ENCODE measurements at regions not wholly inside any gene's neighbourhood (a gene's known extent, or its start where the extent isn't known, plus 50 kb on each side); places are given as distances from the start of the nearest gene placed in this dataset.
"Not testable (repeated sequence)": the region's sequence is repeated elsewhere in the genome, so short reads cannot be mapped to it uniquely, and the experiment has no call there.

GRCh38 chr3:75395580-75396315, 268.4 kb upstream of the FRG2C start:
- no peak for DNase-seq

GRCh38 chr3:75396316-75396802, 267.8 kb upstream of the FRG2C start:
- no peak for DNase-seq

DNA sequence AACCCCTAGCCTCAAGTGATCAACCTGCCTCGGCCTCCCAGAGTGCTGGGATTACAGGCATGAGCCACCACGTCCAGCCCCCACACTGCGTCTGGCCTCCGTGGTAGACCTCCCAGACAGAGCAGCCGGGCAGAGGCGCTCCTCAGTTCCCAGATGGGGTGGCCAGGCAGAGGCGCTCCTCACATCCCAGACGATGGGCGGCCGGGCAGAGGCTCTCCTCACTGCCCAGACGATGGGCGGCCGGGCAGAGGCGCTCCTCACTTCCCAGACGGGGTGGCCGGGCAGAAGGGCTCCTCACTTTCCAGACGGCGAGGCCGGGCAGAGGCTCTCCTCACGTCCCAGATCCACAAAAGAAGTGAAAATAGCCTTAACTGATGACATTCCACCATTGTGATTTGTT, 266.6 kb upstream of the FRG2C start:
- DNase-seq, result not testable (repeated sequence)

- peak; percentile 6 for DNase-seq
These were observed 241.8 kb upstream of the FRG2C start for GRCh38 chr3:75422101-75422945.

GRCh38 chr3:75425379-75425778, 238.7 kb upstream of the FRG2C start:
- not testable (repeated sequence) for DNase-seq

GRCh38 chr3:75427486-75427885, 236.6 kb upstream of the FRG2C start:
- DNase-seq, result not testable (repeated sequence)

DNA sequence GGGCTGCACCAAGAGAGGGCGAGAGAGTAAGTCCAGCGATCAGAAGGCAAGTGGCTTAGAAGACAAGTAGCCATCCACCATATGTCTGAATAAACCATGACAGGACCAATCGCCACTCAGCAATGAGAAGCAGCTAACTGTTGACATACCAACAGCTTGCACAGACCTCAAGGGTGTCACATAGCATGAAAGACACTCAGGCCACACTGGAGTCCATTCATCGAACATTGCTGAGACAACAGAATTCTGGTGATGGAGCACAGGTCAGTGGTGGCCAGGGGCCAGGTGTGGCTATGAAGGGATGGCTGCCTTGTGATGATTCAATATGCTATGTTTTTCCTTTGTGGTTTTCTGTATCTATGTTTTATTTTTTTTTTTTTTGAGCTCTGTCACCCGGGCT, 236.2 kb upstream of the FRG2C start:
- not testable (repeated sequence) for DNase-seq

DNA sequence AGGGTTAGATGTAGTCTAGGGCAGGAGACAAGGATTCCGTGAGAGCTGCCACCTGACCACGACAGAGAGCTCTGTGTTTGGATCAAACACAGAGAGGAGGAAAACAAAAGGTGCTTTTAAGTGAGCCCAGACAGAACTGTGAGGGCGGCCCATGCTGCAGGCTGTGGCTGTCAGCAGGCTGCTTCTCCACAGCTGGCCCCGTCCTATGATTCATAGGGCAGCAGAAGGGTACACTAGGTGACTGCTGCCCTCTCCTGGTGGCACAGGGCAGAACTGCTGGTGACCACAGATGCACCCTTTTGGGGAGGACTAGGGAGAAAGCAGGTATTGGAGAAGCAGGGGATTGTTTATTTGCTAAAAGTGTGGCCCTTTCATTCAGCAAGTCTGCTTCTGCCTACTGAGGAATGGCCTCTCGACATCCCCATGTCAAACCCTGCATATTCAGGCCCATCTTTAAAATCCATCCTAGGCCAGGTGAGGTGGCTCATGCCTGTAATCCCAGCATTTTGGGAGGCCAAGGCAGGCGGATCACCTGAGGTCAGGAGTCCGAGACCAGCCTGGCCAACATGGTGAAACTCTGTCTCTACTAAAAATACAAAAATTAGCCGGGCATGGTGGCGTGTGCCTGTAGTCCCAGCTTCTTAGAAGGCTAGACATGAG, 234.4 kb upstream of the FRG2C start:
- peak; percentile 13 for DNase-seq

DNA sequence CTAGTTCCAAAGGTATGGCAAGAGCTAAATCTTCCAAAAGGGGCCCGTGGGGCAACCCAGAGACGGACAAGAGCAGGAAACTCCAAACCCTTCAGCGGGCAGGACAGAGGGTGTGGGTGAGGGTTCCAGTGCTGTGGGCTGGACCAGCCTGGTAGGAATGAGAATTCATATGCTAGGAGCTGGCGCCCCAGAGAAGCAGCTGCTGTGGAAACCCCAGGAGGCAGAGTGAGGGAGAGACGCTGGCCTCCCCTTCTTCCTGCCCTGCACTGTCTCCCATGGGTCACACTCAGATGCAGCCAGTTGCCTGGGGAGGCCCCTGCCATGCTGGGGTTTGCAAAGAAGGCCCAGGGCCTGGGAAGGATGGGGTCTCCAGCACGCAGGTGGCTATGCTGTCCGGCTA, 233.7 kb upstream of the FRG2C start:
- not testable (repeated sequence) for DNase-seq

DNA sequence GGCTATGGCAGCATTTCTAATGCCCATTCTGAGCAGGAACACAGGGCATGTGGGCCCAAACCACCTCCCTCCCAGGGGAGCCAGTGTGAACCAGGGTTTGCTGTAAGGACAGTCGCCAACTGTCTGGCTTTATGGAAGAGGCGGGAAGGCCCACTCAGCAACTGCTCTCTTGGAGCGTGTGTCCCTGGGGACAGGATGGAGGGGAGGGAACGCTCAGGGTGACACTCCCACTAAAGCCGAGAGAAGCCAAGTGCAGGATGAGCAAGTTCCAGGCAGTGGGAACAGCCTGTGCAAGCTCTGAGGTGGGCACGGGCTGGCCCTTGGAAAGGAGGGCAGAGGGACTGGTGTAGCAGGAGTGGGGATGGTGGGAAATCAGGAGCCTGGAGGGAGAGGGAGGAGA, 233.0 kb upstream of the FRG2C start:
- not testable (repeated sequence) for DNase-seq

GRCh38 chr3:75432466-75432865, 231.7 kb upstream of the FRG2C start:
- DNase-seq, result not testable (repeated sequence)

GRCh38 chr3:75432885-75433284, 231.2 kb upstream of the FRG2C start:
- DNase-seq, result not testable (repeated sequence)

DNA sequence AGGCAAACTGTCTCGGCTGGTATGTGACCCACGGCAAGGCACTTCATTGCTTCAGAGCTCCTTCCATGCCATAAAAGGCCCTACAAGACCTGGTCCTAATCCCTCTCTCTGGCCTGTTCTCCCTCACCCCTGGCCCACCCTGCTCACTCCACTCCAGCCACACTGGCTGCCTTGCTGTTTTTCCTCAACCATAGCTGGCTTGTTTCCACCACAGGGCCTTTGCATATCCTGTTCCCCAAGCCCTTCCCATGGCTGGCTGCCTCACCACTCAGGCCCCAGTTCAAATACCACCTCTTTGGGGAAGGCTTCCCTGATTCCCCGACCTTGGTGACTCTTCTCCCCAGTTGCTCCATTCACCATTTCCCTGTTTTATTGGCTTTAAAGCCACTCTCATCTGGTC, 230.8 kb upstream of the FRG2C start:
- DNase-seq, result not testable (repeated sequence)

DNA sequence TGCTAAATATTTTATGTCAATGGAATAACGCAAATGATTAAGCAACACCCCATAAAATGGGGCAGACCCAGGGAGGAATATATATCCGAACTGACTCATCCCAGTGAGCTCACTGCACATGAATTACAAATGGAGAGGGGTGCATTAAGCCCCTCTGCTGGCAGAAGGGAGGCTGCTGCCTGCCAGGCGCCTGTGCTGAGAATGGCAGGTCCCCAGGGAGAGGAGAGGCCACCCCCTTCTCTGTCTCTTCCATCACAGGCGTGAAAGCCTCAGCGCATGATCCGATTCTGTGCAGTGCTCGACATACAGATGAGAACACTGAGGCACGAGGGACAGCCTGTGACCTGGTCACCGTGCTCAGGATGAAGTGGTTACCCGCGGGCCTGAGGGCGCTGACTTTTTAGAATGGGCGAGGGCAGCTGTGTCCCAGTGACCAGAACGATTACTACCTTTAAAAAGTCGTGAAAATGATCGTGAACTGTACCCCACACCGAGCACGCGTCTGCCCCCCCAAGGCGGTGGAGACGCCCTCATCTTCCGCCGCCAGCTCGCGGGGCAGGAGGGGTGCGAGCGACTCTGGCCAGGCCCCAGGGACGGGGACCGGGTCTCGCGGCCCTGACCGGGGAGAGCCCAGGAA, 229.7 kb upstream of the FRG2C start:
- DNase-seq, result peak; percentile 26

DNA sequence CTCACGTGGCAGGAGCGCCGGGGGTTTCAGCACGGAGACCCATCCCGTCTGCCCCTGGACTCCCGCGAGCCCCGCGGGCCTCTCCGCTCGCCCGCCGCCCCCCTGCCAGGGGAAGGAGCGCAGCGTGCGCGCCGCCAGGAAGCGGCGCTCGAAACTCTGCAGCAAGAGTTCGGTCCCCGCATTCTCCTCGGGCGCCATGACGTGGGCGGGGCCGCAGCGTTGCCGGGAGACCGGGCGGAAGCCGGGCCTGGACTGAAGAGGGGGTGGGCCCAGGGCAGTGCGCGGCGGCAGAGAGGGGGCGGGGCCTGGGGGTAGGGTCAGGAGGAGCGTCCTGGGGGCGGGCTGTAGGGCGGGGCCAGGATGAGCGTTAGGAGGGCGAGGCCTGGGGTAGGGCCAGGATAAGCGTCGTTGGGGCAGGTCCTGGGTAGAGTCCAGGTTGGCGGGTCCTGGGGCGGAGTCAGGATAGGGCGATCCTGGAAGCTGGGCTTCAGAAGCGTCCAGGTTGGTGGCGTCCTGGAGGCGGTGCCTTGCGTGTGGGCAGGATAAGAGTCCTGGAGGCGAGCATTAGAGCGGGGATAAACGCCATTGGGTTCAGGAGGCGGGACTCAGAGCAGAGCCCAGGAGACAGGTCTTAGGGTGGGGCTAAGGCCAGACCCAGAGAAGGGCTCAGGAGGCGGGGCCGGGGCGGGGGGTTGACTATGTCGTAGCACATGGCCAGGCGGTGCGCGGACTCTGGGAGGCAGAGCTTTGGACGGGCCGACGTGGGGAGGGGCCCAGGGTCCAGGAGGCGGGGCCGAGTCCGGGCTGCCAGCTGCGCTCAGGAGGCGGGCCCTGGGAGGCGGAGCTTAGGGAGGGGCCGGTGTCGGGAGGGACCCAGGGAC, 229.0 kb upstream of the FRG2C start:
- DNase-seq, result peak; percentile 90

- peak; percentile 58 for DNase-seq
These were observed 228.2 kb upstream of the FRG2C start for GRCh38 chr3:75435794-75436400.

- DNase-seq, result not testable (repeated sequence)
These were observed 223.1 kb upstream of the FRG2C start for GRCh38 chr3:75440986-75441385.

DNA sequence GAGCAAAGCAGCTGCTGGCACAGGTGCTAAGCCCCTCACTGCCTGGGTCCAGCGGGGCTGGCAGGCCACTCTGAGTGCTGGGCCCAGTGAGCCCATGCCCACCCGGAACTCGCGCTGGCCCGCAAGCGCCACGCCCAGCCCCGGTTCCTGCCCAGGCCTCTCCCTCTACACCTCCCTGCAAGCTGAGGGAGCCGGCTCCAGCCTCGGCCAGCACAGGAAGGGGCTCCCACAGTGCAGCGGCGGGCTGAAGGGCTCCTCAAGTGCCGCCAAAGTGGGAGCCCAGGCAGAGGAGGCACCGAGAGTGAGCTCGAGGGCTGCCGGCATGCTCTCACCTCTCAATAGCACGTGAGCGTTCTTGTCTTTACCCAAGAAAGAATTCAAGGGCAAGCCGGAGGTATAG, 219.5 kb upstream of the FRG2C start:
- not testable (repeated sequence) for DNase-seq

GRCh38 chr3:75445234-75445633, 218.9 kb upstream of the FRG2C start:
- DNase-seq, result not testable (repeated sequence)

DNA sequence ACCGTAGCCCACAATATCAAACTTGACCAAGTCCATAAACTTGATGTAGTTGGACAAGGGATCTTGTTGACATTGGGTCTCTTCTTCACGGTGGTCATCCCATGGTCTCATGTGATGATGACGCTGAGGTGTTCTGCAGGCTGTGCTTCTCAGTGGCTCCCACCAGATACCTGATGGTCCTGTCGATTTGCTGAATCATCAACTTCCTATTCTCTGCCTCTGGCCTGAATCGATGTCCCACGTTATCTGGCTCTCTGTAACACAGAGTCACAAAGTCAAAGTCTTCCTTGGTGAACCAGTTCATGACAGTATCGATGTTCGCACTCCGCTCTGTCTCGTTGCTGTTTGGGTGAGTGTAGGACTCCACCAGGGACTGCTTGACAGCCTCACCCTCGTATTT, 217.2 kb upstream of the FRG2C start:
- not testable (repeated sequence) for DNase-seq

DNA sequence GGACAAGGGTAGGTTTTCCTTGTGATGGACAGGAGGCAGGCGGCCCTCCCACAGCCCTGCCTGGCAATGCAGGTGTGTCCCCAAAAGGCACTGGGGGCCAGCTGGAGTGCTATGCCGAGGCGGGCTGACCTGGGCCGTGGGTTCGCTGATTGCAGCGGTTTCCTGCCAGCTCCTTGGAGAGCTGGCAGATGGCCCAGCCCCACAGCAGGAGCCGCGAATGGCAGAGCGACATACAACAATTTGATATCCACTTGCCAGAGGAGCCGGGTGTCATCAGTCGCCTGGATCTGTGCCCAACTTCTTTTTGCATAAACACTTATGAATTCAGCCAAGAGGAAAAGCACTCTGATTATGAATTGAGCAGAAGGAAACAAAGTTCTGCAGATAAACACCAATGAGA, 210.8 kb upstream of the FRG2C start:
- DNase-seq, result not testable (repeated sequence)
